ENCODE measurements at regions not wholly inside any gene's neighbourhood (a gene's known extent, or its start where the extent isn't known, plus 50 kb on each side); places are given as distances from the start of the nearest gene placed in this dataset.
A peak's percentile ranks its signal among the peaks of the same experiment; 100 is the strongest.
"Not testable (repeated sequence)": the region's sequence is repeated elsewhere in the genome, so short reads cannot be mapped to it uniquely, and the experiment has no call there.

DNA sequence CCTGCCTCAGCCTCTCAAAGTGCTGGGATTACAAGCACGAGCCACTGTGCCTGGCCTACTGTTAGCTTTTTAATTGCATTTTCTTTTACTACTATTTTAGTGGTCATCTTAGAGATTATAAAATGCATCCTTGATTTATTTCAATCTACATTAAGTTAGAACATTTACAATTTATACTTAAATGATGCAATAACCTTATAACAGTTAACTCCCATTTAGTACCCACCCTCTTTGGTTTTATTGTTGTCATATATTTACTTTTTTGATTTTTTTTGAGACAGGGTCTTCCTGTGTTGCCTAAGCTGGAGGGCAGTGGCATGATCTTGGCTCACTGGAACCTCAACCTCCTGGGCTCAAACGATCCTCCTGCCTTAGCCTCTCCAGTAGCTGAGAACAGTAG lies 77.3 kb downstream of the PPCDC start:
- DNase-seq: no peak

DNA sequence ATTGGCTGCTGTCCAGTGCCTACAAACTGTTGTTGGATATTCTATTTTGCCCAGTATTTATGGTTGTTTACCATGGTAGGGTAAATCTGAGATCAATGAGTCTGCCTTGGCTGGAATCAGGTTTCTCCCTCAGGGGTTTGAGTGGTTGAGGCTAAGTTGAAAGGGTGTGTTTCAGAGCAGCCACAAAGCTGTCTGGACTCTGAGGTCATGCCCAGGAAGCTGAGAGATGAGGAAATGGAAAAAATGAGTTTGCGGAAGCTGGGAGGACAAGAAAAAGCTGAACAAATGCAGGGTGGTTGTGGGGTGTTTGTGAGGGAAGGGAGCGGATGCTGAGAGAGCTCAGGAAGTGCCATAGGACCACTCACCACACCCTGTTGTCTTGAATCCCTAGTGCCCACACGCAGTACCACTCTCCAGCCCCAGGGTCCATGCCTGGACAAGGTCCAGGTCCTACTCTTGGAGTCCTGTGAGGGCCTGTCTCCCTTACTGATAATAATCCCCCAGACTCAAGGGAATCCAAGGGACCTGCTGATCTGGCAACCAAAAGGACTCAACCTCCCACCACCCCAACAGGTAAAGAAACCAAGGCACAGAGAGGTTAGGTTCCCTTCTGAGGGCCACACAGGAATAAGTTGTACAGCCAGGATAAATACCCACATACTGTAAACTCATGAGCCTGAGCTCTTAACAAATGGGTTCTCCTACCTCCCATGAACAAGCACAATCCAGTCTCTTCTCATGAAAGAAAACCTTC lies 81.6 kb downstream of the PPCDC start:
- DNase-seq: no peak
- no peak overlapping the region for H3K4me3 ChIP-seq (ENCODE audit: insufficient read depth, low read depth, low read length)
- H3K27me3 ChIP-seq (ENCODE audit: control insufficient read depth, insufficient read depth, low read length): no peaks in the 10 kb centered on the region
- H3K36me3 ChIP-seq (replicated peaks; ENCODE audit: control insufficient read depth, insufficient read depth, low read length): no peaks in the 10 kb centered on the region

More for the DNA sequence above, 77.3 kb downstream of the PPCDC start:
- Histone ChIP-seq H3K36me3 (replicated peaks; ENCODE audit: control insufficient read depth, insufficient read depth, low read length) (no peaks in the 10 kb centered on the region), H3K27me3 (ENCODE audit: control insufficient read depth, insufficient read depth, low read length) (no peaks in the 10 kb centered on the region), H3K4me3 (ENCODE audit: insufficient read depth, low read depth, low read length) (no peak overlapping the region)

DNA sequence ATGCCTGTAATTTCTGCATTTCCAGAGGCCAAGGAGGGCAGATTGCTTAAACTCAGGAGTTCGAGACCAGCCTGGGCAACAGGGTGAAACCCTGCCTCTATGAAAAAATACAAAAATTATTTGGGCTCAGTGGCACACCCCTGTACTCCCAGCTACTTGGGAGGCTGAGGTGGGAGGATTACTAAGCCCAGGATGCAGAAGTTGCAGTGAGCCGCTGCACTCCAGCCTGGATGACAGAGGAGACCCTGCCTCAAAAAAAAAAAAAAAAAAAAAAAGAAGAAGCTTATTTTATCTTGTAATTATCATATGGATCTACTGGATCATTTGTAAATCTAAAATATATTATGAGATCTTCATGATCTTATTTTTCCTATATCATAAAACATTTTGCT lies 84.1 kb downstream of the PPCDC start:
- Histone ChIP-seq H3K27me3 (ENCODE audit: control insufficient read depth, insufficient read depth, low read length) (no peaks in the 10 kb centered on the region), H3K36me3 (replicated peaks; ENCODE audit: control insufficient read depth, insufficient read depth, low read length) (no peaks in the 10 kb centered on the region), H3K4me3 (ENCODE audit: insufficient read depth, low read depth, low read length) (no peak overlapping the region)
- DNase-seq: no peak

DNA sequence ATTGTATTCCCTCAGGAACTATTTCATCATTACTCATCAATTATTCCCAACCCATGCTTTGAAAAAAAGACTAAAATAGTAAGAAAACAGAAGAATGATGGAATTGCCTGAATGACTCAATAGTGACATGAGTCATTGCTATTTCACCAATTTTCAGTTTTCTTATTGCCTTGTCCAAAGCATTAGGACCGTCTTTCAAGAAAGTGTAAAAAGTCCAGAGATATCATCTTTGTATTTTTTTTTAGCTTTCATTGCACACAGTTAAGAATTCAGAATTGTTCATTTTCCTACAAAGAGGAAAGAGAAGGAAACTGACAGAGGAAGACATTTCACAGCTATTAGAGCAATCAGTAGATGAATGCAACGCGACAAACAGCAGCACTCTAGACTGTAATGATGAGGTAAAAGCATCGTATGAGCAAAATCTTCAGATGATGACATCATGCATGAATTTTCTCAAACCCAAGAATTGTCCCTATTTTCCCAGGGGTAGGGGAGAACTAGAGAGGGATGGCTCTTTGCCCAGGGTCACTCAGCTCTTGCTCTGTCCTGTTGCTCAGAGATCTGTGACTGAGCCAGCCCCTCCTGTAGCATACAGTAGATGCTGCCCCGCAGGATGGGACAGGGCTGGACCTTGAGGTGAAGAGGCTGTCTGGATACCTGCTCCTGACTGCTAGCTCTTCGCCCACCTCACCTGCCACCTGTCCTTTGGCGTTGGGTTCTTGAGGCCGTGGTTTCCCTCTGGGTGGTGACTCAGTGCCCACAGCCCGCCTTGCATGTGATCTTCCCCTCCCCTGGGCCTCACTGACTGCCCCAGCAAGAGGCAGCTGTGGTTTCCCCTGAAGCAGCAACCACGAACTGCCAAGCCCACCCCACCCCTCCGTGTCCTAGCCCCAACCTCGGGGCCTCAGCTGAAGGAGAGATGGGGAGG lies 84.8 kb downstream of the PPCDC start:
- H3K4me3 ChIP-seq (ENCODE audit: insufficient read depth, low read depth, low read length): no peak overlapping the region
- no peaks in the 10 kb centered on the region for H3K36me3 ChIP-seq (replicated peaks; ENCODE audit: control insufficient read depth, insufficient read depth, low read length)
- DNase-seq: peak; percentile 47
- H3K27me3 ChIP-seq (ENCODE audit: control insufficient read depth, insufficient read depth, low read length): no peaks in the 10 kb centered on the region

DNA sequence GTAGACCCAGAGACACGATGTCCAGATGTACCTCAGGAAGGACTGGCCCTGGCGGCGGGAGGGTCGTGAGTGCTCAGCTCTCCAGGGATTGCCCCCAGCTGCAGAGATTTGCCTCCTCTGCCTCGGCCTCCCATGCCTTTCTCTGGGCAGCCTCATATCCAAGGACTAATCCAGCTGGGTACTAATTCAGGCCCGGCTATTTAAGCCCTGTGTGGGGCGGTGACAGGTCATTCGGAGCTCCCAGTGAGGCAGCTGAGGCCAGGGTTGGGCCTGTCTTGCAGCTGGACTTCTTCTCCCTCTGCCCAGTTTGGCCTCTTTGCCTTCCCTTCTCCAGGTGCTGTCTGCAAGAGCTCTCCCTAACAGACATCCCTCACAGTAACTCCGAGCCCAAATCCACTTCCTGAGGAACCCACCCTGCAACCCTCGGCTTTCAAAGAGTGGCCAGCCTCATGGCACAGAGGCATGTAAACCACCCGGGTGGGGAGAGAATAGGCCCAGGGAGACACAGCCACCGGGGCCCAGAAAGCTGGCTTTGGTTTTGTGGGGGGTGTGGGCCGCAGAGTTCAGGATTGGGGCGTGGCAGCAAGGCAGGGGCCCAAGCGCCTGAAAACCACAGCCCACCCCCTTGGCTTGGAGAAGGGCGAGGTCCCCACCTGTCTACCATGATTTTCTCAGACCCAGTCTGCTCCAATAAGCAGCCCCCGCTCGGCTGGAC lies 85.8 kb downstream of the PPCDC start:
- no peak for DNase-seq
- H3K36me3 ChIP-seq (replicated peaks; ENCODE audit: control insufficient read depth, insufficient read depth, low read length): no peaks in the 10 kb centered on the region
- no peaks in the 10 kb centered on the region for H3K27me3 ChIP-seq (ENCODE audit: control insufficient read depth, insufficient read depth, low read length)
- H3K4me3 ChIP-seq (ENCODE audit: insufficient read depth, low read depth, low read length): no peak overlapping the region

DNA sequence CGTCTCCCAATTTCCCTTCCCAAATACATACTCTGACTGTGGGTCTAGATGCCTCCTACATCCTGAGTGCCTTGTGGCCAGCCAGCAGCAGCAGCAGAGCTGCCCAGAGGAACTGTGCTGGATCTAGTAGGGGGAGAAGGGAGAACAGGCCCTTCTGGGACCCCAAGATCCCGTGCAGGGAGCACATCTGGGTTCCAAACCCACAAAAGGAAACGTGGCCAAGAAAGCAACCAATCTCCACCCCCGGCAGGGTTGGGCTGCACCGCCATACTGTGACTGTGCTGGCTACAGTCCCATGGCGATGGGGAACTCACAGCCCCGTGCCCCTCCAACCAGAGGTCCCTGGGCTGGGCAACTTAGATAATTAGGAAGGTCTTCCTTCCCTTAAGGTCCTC lies 86.3 kb downstream of the PPCDC start:
- H3K27me3 ChIP-seq (ENCODE audit: control insufficient read depth, insufficient read depth, low read length): no peaks in the 10 kb centered on the region
- H3K4me3 ChIP-seq (ENCODE audit: insufficient read depth, low read depth, low read length): no peak overlapping the region
- DNase-seq: no peak
- H3K36me3 ChIP-seq (replicated peaks; ENCODE audit: control insufficient read depth, insufficient read depth, low read length): no peaks in the 10 kb centered on the region

DNA sequence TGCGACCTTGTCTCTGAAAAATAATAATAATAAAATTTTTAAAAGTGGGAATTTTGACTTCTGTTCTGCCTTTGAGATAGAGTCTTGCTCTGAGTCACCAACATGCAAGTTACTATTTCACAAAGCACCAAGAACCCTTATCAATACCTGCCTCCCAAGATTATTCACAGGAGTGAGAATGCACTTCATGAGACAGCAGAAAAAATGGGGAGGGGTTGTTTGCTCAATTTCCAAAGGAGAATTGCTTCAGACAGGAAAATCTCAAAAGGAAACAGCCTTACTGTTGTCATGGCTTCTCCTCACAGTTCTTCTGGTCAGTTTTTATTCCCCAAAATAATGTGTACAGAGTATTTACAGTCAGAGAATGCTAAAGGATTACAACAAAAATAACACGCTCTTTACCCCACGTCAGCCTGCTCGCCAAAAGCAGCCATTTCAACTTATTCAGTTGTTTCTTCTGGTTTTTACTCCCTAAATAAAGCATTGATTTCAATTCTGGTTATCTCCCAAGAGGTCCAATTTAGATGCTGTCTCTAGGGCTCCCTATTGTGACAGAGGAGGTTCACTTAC lies 89.0 kb downstream of the PPCDC start:
- Histone ChIP-seq H3K36me3 (replicated peaks; ENCODE audit: control insufficient read depth, insufficient read depth, low read length) (no peaks in the 10 kb centered on the region), H3K27me3 (ENCODE audit: control insufficient read depth, insufficient read depth, low read length) (no peaks in the 10 kb centered on the region), H3K4me3 (ENCODE audit: insufficient read depth, low read depth, low read length) (no peak overlapping the region)
- no peak for DNase-seq

DNA sequence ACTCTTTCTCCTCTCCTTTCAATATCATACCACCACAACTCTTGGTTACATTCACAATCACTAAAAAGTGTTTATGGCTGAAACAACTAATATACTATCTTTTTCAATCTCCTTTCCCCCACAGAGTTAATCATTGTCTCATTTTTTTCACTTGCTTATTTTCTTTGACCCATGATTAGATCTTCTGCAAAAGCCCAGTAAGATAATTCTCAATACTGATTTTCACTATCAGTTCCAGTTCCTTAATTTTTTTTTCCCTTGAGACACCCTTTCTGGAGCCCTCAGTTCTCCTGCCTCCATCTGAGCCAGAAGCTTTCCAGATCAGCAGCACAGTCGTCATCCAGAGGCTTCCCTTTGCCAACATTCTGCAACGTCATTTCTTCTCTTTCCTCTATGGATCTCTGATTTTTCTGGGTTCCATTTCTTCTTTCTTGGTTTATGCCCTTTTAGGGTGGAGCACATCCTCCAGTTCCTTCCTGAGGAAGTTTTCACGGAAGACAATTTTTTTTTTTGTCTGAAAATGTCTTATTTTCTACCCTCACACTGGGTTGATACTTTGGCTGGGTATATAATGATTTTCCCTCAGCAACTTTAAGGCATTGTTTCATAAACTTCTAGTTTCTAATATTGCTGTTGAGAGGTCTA lies 88.7 kb upstream of the C15orf39 start:
- Histone ChIP-seq H3K36me3 (replicated peaks; ENCODE audit: control insufficient read depth, insufficient read depth, low read length) (no peaks in the 10 kb centered on the region), H3K27me3 (ENCODE audit: control insufficient read depth, insufficient read depth, low read length) (no peaks in the 10 kb centered on the region), H3K4me3 (ENCODE audit: insufficient read depth, low read depth, low read length) (no peak overlapping the region)
- no peak for DNase-seq

DNA sequence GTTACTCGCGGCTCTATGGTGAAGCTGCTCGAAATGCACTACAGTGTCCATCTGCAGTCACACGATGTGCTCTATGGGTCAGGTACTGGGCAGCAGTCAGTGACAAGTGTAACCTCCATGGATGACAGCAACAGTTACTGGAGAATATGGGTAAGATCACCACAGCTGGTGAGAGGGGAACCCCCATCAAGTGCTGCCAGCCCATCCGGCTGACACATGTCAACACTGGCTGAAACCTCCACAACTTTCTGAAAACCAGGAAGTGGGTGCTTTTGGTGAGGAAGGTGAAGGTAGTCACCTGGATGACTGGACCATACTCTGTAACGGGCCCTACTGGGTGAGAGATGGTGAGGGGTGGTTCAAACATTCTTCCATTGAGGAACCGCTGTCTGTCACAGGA lies 87.4 kb upstream of the C15orf39 start:
- Histone ChIP-seq H3K36me3 (replicated peaks; ENCODE audit: control insufficient read depth, insufficient read depth, low read length) (no peaks in the 10 kb centered on the region), H3K27me3 (ENCODE audit: control insufficient read depth, insufficient read depth, low read length) (no peaks in the 10 kb centered on the region), H3K4me3 (ENCODE audit: insufficient read depth, low read depth, low read length) (no peak overlapping the region)
- DNase-seq: no peak

DNA sequence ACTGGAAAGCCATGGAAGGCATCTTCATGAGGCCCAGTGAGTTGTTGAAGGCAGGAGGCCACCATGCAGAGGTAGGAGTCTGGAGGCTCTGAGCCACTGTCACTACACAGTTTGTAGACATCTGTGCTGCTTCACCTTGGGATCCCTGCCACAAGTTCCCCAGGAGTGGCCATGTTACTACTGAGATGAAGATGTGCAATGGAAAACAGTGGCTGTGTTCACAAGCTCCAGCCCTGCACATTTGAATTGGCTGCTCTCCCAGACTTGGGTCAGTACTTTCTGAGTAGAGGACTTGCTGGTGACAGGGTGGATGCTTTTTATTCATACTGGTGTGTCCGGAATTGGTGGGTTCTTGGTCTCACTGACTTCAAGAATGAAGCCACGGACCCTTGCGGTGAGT lies 86.9 kb upstream of the C15orf39 start:
- no peaks in the 10 kb centered on the region for H3K27me3 ChIP-seq (ENCODE audit: control insufficient read depth, insufficient read depth, low read length)
- H3K4me3 ChIP-seq (ENCODE audit: insufficient read depth, low read depth, low read length): no peak overlapping the region
- DNase-seq: no peak
- no peaks in the 10 kb centered on the region for H3K36me3 ChIP-seq (replicated peaks; ENCODE audit: control insufficient read depth, insufficient read depth, low read length)

DNA sequence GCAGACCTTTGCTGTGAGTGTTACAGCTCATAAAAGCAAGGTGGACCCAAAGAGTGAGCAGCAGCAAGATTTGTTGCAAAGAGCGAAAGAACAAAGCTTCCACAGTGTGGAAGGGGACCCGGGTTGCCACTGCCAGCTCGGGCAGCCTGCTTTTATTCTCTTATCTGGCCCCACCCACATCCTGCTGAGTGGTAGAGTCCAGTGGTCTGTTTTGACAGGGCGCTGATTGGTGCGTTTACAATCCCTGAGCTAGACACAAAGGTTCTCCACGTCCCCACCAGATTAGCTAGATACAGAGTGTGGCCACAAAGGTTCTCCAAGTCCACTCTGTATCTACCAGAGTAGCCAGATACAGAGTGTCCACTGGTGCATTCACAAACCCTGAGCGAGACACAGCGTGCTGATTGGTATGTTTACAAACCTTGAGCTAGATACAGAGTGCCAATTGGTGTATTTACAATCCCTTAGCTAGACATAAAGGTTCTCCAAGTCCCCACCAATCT lies 86.2 kb upstream of the C15orf39 start:
- DNase-seq; H3K36me3 ChIP-seq (replicated peaks; ENCODE audit: control insufficient read depth, insufficient read depth, low read length); H3K4me3 ChIP-seq (ENCODE audit: insufficient read depth, low read depth, low read length); H3K27me3 ChIP-seq (ENCODE audit: control insufficient read depth, insufficient read depth, low read length): not testable (repeated sequence)

DNA sequence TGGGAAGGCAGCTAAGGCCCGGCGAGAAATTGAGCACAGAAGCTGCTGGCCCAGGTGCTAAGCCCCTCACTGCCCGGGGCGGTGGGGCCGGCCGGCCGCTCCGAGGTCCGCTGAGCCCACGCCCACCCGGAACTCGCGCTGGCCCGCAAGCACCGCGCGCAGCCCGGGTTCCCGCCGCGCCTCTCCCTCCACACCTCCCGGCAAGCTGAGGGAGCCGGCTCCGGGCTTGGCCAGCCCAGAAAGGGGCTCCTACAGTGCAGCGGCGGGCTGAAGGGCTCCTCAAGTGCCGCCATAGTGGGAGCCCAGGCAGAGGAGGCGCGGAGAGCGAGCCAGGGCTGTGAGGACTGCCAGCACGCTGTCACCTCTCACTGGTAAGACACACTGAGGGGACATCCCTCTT lies 85.5 kb upstream of the C15orf39 start:
- not testable (repeated sequence) for DNase-seq; H3K27me3 ChIP-seq (ENCODE audit: control insufficient read depth, insufficient read depth, low read length); H3K36me3 ChIP-seq (replicated peaks; ENCODE audit: control insufficient read depth, insufficient read depth, low read length); H3K4me3 ChIP-seq (ENCODE audit: insufficient read depth, low read depth, low read length)

DNA sequence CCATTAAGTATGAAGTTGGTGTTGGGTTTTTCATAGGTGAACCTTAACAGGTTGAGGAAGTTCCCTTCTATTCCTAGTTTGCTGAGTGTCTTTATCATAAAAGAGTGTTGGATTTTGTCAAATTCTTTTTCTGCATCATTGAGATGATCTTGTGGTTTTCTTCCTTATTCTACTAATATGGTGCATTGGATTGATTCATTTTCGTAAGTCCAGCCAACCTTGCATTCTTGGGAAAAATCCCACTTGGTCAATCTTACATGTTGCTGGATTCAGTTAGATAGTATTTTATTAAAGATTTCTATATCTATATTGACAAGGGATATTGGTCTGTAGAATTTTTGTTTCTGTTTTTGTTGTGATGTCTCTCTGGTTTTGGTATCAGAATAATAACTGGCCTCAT lies 83.7 kb upstream of the C15orf39 start:
- DNase-seq: no peak
- H3K36me3 ChIP-seq (replicated peaks; ENCODE audit: control insufficient read depth, insufficient read depth, low read length): no peaks in the 10 kb centered on the region
- no peak overlapping the region for H3K4me3 ChIP-seq (ENCODE audit: insufficient read depth, low read depth, low read length)
- H3K27me3 ChIP-seq (ENCODE audit: control insufficient read depth, insufficient read depth, low read length): no peaks in the 10 kb centered on the region

DNA sequence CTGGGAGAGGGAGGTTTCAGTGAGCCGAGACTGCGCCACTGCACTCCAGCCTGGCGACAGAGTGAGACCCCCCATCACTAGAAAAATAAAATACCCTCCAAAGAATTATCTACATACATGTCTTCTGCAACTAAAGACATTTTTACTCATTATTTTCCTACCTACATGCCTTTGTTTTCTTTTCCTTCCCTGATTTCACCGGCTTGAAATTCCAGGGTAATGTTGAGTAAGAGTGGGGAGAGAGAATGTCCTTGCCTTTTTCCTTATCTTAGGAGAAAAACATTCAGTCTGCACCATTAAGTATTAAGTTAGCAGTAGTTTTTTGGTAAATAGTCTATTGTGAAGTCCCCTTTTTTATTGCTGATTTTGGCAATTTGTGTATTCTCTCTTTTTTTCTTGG lies 82.4 kb upstream of the C15orf39 start:
- not testable (repeated sequence) for H3K4me3 ChIP-seq (ENCODE audit: insufficient read depth, low read depth, low read length); H3K36me3 ChIP-seq (replicated peaks; ENCODE audit: control insufficient read depth, insufficient read depth, low read length); DNase-seq; H3K27me3 ChIP-seq (ENCODE audit: control insufficient read depth, insufficient read depth, low read length)
